IMR-90 (cell line): ENCODE measurements at regions not wholly inside any gene's neighbourhood (a gene's known extent, or its start where the extent isn't known, plus 50 kb on each side); places are given as distances from the start of the nearest gene placed in this dataset.

ENCODE experiments used
- ATAC-seq: fragments of 200-7000 bp; cut with Tn5 transposase; 2 replicates; pipeline ENCODE4 v1.9.1; 2020; ENCODE audit warnings: low read depth, mild to moderate bottlenecking, moderate library complexity
- BruUV-seq: library from RNA; stranded (reverse); fragments of 400-500 nt; replicated peaks from 2 replicates; lab custom pipeline; 2021; lab: Mats Ljungman, UMichigan
- CTCF ChIA-PET: fragments of 300-600 bp; formaldehyde crosslinking; extraction: SDS; loops from one replicate; lab custom pipeline; 2021; ENCODE audit warnings: antibody characterized with exemption; lab: Yijun Ruan, JAX
- POLR2A ChIA-PET: fragments of 300-600 bp; sonication (Branson Sonifier 250); formaldehyde crosslinking; loops from one replicate; lab custom pipeline; 2022; ENCODE audit warnings: antibody characterized with exemption; ENCODE audit not compliant: unreplicated experiment; lab: Charles Lee
- DNase-seq: peaks from one replicate; pipeline ENCODE4 v3.0.0; 2013
- H2AFZ ChIP-seq: replicated peaks from 2 replicates; pipeline ENCODE3; 2013; ENCODE audit warnings: low read length, mild to moderate bottlenecking; ENCODE audit not compliant: poor library complexity
- H2AK5ac ChIP-seq: 2 replicates; pipeline ENCODE4 v1.6.1; 2013; ENCODE audit warnings: low read depth, low read length, inconsistent platforms
- H2AK9ac ChIP-seq: replicated peaks from 2 replicates; pipeline ENCODE3; 2013; ENCODE audit warnings: mild to moderate bottlenecking, low read depth, low read length, moderate library complexity; ENCODE audit not compliant: poor library complexity
- H2BK120ac ChIP-seq: 2 replicates; pipeline ENCODE4 v1.6.1; 2013; ENCODE audit warnings: low read depth, low read length, inconsistent platforms
- H2BK15ac ChIP-seq: 3 replicates; pipeline ENCODE4 v1.6.1; 2013; ENCODE audit warnings: low read depth, low read length, inconsistent platforms
- H2BK20ac ChIP-seq: 2 replicates; pipeline ENCODE4 v1.6.1; 2013; ENCODE audit warnings: low read depth, mild to moderate bottlenecking, inconsistent platforms, low read length, moderate library complexity
- H2BK5ac ChIP-seq: 2 replicates; pipeline ENCODE4 v1.6.1; 2013; ENCODE audit warnings: mild to moderate bottlenecking, low read depth, low read length, inconsistent platforms; ENCODE audit not compliant: poor library complexity, severe bottlenecking
- H3K14ac ChIP-seq: replicated peaks from 2 replicates; pipeline ENCODE4 v1.6.1; 2013; ENCODE audit warnings: low read depth, low read length, inconsistent platforms
- H3K18ac ChIP-seq: 2 replicates; pipeline ENCODE4 v1.6.1; 2013; ENCODE audit warnings: low read depth, low read length, control low read depth
- H3K23ac ChIP-seq: 2 replicates; pipeline ENCODE4 v1.6.1; 2013; ENCODE audit warnings: low read depth, low read length, inconsistent platforms
- H3K27ac ChIP-seq: 2 replicates; pipeline ENCODE4 v1.5.1; 2013; ENCODE audit warnings: mild to moderate bottlenecking, control low read depth, low read length; ENCODE audit not compliant: insufficient read depth
- H3K27me3 ChIP-seq: 2 replicates; pipeline ENCODE4 v1.6.1; 2013; ENCODE audit warnings: low read length; ENCODE audit not compliant: control insufficient read depth, insufficient read depth
- H3K36me3 ChIP-seq: 2 replicates; pipeline ENCODE4 v1.6.1; 2013; ENCODE audit warnings: low read length, mixed read lengths; ENCODE audit not compliant: control insufficient read depth, insufficient read depth
- H3K4ac ChIP-seq: 2 replicates; pipeline ENCODE4 v1.6.1; 2013; ENCODE audit warnings: low read depth, low read length, inconsistent platforms
- H3K4me1 ChIP-seq: 2 replicates; pipeline ENCODE4 v1.6.1; 2013; ENCODE audit warnings: low read length, mixed read lengths; ENCODE audit not compliant: control insufficient read depth, insufficient read depth
- H3K4me2 ChIP-seq: 2 replicates; pipeline ENCODE4 v1.6.1; 2013; ENCODE audit warnings: low read depth, mild to moderate bottlenecking, control low read depth, low read length, moderate library complexity
- H3K4me3 ChIP-seq: 2 replicates; pipeline ENCODE4 v1.5.1; 2013; ENCODE audit warnings: low read depth, mild to moderate bottlenecking, control low read depth, low read length, moderate library complexity; ENCODE audit not compliant: insufficient read depth
- H3K56ac ChIP-seq: 2 replicates; pipeline ENCODE4 v1.6.1; 2013; ENCODE audit warnings: low read length, inconsistent platforms; ENCODE audit not compliant: insufficient read depth; ENCODE audit errors: extremely low read depth
- H3K79me1 ChIP-seq, 2 experiments: 2 replicates each; pipeline ENCODE4 v1.6.1; 2013; ENCODE audit warnings: low read length in 2 of 2, inconsistent platforms in 1 of 2, low read depth in 1 of 2
- H3K9ac ChIP-seq: 2 replicates; pipeline ENCODE4 v1.6.1; 2013; ENCODE audit warnings: low read depth, low read length, control low read depth
- H3K9me1 ChIP-seq: 2 replicates; pipeline ENCODE4 v1.6.1; 2013; ENCODE audit warnings: low read length, inconsistent platforms; ENCODE audit not compliant: insufficient read depth
- H3K9me3 ChIP-seq: 2 replicates; pipeline ENCODE4 v1.6.1; 2013; ENCODE audit warnings: low read length; ENCODE audit not compliant: control insufficient read depth, insufficient read depth
- H4K20me1 ChIP-seq: 2 replicates; pipeline ENCODE4 v1.6.1; 2013; ENCODE audit warnings: low read length, inconsistent platforms; ENCODE audit not compliant: insufficient read depth
- H4K5ac ChIP-seq: 2 replicates; pipeline ENCODE4 v1.6.1; 2013; ENCODE audit warnings: mild to moderate bottlenecking, low read depth, low read length, control low read depth
- H4K8ac ChIP-seq, 2 experiments: 2 replicates each; pipeline ENCODE4 v1.6.1; 2013; ENCODE audit warnings: low read depth in 2 of 2, low read length in 2 of 2, control low read depth in 1 of 2, inconsistent platforms in 1 of 2
- H4K91ac ChIP-seq: 2 replicates; pipeline ENCODE4 v1.6.1; 2013; ENCODE audit warnings: low read depth, low read length, inconsistent platforms; ENCODE audit not compliant: insufficient read depth
- RAD21 ChIP-seq: IDR thresholded peaks from 2 replicates; pipeline ENCODE4 v1.6.1; 2012; ENCODE audit warnings: low read length, improper control_type of control experiment
- WGBS, 2 experiments: methylation state at CpG; one replicate each; pipeline versions ENCODE4 v1.1.5 to v1.1.7; 2013; ENCODE audit warnings: missing lambda C conversion rate in 2 of 2; ENCODE audit not compliant: insufficient read length in 1 of 2; ENCODE audit errors: extremely low coverage in 2 of 2; 5-methylcytosine and 5-hydroxymethylcytosine counted together
- dilution Hi-C: fragments of 300-500 bp; cut with HindIII; formaldehyde crosslinking; loops from one replicate; pipeline ENCODE4 v1.14.3; 2018; ENCODE audit warnings: low sequenced_read_pairs; ENCODE audit not compliant: unreplicated experiment
- in situ Hi-C: fragments of 300-500 bp; cut with MboI; formaldehyde crosslinking; loops from 3 replicates; pipeline ENCODE4 v1.14.3; 2019; ENCODE audit warnings: low sequenced_read_pairs, inconsistent platforms, mixed read lengths
- intact Hi-C: fragments of 100-400 bp; cut with micrococcal nuclease; formaldehyde crosslinking; loops from 2 replicates; pipeline ENCODE4 v1.10.0; 2022

- Histone ChIP-seq H3K4me2 (no peak overlapping the region), H3K9ac (no peak overlapping the region), H3K36me3 (no peaks in the 10 kb centered on the region), H2AFZ (no peak overlapping the region), H3K9me1 (no peaks in the 10 kb centered on the region), H3K27ac (no peak overlapping the region), H3K14ac (no peak overlapping the region), H2BK20ac (no peak overlapping the region), H3K79me1 (no peaks in the 10 kb centered on the region), H3K27me3 (no peaks in the 10 kb centered on the region), H2BK15ac (no peak overlapping the region), H4K91ac (no peak overlapping the region), H3K4me3 (no peak overlapping the region), H3K18ac (no peak overlapping the region), H4K20me1 (no peaks in the 10 kb centered on the region), H2BK120ac (no peak overlapping the region), H4K5ac (no peak overlapping the region), H2AK9ac (no peak overlapping the region), H2BK5ac (no peak overlapping the region), H3K9me3 (peaks cover 14% of the 10 kb centered on the region), H3K23ac (no peak overlapping the region), H3K56ac (no peak overlapping the region), H3K4me1 (no peaks in the 10 kb centered on the region), H4K8ac (no peak overlapping the region), H2AK5ac (no peak overlapping the region), H3K4ac (no peak overlapping the region)
- ATAC-seq (no peak), DNase-seq (no peak)
- no TSS peak for BruUV-seq
- CTCF ChIA-PET = no interaction called here
- dilution Hi-C loops = no loop called here
- intact Hi-C loops = no loop called here
- no peak for TF ChIP-seq RAD21
- POLR2A ChIA-PET = no interaction called here
- WGBS, 2 experiments = no CpG with 5 or more reads among the region's 3 CpGs
- in situ Hi-C loops = no loop called here
Observed at GRCh38 chr12:118746176-118746575, 235.2 kb upstream of the SRRM4 start.
